ENCODE measurements at regions not wholly inside any gene's neighbourhood (a gene's known extent, or its start where the extent isn't known, plus 50 kb on each side); places are given as distances from the start of the nearest gene placed in this dataset.

DNA sequence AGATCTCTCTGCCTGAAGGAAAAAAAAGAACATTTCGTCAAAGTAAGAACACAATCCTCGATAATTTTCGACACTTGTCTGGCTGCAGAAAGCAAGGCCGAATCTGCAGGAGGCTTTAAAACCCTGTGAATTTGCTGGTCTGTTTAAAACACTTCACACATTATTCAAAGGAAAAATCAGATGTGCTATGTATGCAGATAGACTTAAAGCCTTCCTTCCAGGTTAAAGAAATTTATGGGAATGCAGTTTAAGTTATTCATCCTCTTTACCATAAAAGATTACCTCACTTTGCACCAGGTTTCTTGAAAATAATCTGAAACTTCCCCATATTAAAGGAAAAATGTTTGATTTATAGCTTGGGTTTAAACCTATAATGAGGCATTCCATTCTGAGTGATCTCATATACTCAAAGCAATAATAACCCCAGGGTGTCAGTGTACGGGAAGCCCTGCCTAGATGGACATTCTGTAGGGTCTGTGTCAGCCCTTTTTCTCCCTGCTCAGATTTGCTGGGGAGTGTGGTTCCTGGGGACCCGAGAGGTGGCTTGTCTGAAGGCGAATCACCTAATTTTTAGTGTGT is 323.5 kb upstream of the SLC24A2 start:
- no peak for DNase-seq

DNA sequence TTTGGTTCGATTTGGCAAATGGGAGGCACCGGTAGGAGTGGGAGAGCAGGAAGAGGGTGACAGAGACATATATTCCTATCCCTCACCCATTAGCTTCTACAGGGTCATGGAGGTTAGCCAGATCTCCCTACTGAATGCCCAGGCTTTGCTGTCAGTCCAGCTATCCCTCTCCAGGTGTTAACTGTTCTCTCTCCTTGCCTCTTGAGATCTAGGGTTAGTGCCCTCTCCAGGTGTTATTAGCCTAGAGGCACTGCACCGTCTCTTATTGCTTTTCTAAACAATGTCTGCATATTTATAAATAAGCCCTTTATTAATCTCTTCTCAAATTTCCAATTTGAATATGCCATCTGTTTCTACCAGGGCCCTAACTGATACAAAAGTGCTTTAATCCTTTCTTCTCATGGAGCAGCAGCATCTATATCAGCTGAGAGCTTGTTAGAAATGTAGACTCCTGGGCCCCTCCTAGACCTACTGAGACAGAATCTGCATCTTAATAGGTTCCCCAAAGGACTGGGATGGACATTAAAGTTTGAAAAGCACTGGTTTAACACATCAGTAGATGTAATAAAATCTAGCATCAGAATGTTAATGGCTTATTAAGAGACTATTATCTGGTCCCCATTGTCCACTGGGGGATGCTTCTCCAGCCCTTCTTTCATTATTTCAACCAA is 322.5 kb upstream of the SLC24A2 start:
- DNase-seq = no peak

DNA sequence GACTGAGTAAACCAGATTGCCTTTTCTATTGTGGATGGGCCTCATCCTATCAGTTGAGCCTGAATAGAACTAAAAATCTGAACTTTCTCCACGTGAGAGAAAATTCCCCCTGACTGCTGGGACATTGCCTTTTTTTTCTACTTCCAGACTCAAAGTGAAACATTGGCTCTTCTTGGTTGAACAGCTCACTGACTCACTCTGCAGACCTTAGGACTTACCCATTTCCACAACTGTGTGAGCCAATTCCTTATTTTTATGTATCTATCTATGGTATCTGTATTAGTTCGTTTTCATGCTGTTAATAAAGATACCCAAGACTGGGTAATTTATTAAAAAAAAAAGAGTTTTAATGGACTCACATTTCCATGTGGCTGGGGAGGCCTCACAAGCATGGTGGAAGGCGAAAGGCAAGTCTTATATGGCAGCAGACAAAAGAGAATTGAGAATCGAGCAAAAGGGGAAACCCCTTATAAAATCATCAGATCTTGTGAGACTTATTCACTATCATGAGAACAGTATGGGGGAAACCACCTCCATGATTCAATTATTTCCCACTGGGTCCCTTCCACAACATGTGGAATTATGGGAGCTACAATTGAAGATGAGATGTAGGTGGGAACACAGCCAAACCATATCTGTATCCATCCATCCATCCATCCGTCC is 306.7 kb upstream of the SLC24A2 start:
- no peak for DNase-seq

DNA sequence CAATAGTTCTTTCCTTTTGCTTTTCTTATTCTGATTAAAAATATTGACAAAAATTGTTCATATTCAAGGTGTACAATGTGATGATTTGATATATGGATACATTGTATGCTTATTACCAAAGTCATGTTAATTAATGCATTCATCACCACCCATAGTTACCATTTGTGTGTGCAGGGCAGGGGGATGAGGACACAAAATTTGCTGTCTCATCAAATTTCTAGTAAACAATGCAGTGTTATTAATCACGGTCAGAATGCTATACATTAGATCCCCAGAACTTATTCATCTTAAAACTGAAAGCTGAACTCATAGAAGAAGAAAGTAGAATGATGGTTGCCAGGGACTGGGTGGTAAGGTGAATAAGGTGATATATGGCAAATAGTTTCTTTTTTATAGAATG is 303.7 kb upstream of the SLC24A2 start:
- no peak for DNase-seq

DNA sequence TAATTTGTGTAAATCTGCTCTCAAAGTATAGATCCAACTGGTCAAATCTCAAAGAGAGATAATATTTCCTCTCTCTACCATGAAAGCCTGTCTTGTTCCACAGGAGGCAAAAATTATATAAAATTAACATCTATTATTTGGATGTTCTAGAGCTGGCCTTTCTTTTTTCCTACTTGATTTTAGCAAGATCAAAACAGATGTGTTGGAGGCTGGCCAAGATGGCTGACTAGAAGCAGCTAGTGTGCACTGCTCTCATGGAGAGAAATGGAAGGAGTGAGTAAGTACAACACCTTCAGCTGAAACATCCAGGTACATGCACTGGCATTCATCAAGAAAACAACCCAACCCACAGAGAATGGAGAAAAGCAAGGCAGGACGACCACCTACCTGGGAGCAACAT is 298.6 kb upstream of the SLC24A2 start:
- DNase-seq = no peak

DNA sequence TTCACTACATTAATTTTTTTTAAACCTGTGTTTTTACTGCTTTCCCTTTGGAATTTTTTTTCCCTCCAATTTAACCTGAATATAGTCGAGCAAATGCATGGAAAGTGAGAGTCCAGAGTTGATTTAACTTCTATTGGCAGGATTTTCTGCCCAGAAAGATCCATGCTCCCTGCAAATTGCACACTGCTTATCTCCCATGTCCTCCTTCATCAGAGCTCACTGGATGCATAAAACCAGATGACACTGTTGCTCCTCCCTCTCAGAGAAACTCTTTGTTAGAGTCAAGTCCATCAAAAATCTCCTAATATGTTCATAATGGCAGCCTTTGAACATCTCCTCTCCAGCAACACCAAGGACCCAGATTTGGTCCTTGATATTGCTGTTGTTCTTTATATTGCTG is 297.0 kb upstream of the SLC24A2 start:
- DNase-seq = no peak

DNA sequence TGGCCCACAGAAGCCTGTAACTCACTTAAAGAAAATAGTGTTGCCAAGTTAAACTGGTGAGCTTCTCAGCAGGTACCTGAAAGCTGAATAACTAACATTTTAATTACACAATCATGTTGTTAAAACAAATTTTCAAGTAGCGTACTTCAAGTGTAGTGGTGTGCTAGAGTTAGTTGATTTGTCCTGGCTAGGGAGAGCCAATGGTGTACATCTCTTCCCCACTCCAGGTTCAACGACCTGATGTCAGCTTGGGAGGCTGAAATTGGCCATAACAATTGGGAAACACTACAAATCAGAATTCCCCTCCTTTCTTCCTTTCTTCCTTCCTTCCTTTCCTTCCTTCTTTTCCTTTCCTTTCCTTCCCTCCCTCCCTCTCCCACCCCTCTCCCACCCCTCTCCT is 295.3 kb upstream of the SLC24A2 start:
- DNase-seq = no peak

DNA sequence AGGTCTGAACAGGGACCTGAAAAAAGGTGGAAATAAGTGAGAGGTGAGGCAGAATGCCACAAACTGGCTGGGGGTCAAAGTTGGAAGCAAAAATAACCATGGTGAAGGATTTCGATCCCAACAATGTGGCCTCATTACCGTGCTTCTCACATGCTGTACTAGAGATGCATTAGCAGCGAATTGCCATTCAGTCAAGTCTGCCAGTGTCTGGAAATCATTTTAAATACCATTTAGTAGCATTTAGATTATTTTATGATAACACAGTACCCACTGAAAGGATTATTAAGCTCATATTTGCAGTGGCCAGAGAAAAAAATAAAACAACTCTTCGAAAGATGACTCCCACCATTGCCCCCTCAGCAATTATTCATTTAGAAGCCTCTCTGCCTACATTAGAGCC is 294.6 kb upstream of the SLC24A2 start:
- no peak for DNase-seq

DNA sequence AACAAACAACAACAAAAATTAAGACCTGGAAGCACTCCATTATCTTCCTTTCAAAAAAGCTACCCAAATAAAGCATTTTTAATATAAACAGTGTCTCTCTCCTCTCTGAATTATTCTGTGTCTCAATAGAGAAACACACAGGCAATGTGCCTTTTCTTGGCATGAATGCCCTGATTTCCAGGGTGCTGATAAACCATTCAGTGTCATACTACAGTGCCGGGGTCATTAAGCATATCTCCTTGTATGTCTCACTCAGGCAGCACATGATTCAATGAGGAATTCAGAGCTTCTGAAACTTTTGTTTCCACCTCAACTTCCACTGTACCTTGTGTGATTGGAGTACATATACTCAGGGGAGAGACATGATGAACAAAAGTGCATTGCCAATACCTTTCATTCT is 294.0 kb upstream of the SLC24A2 start:
- DNase-seq = no peak

DNA sequence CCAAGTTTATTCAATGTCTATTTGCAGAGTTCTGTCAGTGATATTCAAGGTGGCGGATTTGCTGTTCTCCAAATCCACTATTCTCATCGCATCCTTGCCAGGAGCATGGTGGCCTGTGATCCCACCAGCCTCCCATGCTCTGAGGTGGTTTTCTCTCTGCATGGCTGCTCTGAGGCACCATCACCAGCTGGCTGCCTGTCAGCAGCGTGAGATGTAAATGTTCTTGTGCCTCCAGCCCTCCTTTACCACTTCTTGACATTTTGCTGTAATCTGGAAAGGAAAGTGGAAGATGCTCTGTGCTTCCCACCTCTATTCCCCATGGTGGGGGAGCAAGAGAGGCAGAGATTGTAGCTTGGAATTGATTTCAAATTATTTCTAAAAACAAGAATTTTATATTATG is 293.6 kb upstream of the SLC24A2 start:
- no peak for DNase-seq

DNA sequence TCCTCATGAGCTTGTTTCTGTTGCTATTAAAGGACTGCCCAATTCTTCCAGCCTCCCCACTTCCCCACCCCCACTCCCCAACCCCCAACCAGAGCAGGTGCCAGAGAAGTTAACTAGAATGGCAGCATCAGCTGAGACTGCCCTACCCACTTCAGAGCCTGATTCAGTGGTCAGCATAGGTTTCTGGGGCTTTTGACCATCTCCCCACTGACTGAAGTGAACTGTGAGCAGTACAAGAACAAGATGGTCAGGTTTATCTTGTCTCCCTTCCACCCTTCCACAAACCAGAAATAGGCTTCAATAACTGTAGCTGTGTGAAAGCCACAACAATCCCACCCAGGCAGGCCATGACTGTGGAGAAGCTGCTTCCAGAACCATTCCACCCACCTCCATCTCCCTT is 289.4 kb upstream of the SLC24A2 start:
- no peak for DNase-seq

DNA sequence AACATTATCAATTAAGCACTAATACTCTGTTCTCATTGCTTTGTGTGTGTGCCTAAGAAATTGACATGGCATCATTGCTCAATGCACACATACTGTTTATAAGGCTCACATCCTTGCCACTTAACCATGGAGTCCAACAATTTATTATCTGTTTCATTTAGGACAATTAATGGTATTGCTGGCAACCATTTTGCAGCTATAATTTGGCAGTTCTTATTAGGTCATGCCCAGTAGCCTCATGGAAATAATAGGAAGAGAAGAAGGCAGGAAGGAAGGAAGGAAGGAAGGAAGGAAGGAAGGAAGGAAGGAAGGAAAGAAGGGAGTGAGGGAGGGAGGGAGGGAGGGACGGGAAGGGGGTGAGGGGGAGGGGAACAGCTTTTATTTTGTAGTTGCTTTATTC is 285.5 kb upstream of the SLC24A2 start:
- no peak for DNase-seq

DNA sequence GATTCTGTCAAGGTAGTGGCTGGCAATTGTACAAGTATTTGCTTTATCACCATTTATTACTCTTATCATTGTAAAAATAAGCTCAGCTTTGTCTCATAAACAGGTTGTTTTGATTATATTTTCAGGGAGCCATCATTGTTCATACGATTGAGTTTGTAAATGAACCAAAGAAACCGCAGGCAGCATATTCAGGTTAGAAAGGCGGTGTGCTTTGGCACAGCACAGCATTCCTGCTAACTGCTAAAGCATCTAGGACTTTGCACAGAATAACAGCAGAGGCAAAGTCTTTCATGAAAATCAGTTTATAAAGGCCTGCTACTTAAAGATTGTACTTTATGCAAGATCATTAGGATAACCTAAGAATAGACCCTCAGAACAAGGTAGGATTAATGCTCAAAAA is 281.5 kb upstream of the SLC24A2 start:
- DNase-seq = no peak

DNA sequence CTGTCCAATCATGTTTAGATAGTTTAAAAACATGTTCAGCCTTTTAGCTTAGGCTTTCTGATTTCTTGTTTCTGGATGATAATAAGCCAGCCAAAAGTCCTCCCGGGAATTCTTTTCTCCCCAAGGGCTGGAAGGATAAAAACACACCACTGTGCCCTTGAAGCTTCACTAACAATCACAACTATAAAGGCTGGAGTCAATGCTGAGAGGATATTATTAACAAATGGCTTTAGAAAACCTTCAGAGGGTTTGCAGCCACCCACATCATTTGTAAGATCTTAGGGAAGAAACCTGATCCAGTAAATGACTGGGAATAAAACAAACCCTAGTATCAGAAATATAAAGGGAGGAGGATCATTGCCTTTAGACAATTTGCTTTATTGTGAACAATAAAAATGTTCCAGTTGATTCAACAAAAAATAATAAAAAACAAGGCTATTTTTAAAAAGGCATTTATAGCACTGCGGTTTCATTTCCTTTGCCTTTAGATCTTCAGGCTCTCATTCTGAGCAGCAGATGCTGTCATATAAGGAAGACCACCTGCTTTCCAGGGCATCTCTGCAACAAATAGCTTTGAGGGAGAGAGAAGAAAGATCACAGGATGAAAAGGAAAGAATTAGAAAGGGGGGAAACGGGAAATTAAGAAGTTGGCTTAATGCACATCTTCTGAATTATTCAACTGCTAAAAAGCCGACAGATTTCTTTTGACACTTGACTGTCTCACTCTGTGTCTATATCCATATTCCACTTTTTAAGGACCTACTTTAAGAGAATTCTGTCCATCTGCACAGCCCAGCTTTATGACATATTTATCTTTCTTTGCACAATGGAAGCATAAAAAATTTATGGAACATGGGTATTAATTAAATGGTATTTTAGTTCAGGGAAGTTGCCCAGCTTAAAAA is 277.2 kb upstream of the SLC24A2 start:
- no peak for DNase-seq

DNA sequence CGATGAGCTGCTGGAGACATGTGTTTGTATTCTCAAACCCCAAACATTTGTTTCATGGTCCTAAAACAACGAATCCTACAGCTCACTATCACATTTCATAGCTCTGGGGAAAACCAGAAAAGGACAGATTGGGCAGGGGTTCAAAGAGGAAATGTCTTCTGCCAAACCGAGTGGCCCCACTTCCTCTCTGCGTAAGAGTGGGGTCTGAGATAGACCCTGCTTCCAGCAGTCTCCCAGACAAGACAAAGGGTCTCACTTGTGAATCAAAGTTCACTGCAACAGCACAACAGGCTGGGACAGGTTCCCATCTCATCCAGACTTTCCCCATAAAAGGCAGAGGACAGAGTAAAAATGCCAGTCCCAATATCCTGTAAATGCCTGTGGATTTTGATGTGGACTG is 276.2 kb upstream of the SLC24A2 start:
- no peak for DNase-seq

DNA sequence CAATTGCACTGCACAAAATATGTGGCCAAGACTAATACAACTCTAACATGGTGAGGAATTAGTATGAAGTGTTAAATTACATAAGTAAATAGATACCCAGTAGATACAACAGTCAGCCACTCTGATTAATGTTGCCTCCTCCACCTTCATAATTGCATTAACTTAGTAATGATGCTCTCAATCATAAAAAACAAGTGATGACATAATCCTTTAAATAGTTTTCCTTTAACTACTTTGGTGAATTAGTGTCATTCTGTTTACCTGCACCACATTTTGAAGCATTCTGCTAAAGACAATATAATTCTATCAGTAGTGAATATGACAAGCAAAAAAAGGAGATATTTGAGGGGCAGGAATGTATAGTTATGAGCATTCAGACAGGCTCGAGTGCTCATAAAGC is 265.9 kb upstream of the SLC24A2 start:
- DNase-seq = no peak

DNA sequence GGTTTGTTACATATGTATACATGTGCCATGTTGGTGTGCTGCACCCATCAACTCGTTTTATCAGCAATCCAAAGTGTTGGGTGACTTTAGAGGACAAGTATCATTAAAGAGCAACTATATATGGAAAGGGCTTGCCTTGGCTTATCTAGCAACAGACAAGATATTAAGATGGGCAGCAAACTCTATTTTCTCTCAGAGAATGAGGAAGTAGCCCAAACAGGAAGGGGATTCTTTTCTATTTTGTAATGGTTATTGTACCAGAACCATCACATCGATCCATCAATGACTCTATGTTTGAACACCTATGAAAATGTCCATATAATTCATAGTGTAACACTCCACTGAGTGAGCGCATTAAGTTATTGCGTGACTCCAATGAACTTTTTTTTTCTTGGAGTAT is 260.1 kb upstream of the SLC24A2 start:
- no peak for DNase-seq

DNA sequence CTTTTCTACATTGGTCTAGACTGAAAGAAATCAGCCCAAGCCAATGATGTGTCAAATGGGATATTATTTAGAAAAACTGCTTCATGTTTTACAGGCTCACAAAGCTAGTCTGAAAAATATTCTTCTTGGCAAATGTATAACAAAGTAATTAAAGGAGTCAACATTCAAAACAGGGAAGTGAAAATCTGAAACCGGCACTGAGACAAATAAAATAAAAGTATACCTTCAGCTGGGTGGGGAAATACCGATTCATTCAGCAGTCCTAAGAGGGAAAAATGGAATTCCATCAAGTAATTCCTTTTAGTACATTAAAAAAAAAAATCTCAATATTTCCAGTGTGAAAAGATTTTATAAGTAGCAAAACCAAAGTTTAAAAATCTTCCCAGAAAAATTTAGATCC is 259.6 kb upstream of the SLC24A2 start:
- no peak for DNase-seq

DNA sequence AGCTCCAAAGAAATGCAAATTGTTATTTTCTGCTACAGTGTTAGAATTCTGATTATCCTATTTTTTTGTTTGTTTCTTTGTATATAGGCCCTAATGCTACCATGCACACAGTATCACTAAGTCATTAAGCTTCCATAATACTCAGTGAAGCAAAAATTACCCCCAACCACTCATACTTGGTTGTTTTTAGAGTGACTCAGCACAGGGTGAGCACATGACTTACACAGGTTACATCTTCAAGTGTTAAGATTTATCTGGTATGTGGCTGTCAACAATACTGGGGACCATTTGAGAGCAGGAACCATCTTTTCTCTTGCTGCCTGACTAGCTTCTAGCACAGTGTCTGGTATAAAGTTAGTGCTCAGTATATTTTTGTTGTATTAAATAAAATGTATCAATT is 255.8 kb upstream of the SLC24A2 start:
- DNase-seq = no peak

DNA sequence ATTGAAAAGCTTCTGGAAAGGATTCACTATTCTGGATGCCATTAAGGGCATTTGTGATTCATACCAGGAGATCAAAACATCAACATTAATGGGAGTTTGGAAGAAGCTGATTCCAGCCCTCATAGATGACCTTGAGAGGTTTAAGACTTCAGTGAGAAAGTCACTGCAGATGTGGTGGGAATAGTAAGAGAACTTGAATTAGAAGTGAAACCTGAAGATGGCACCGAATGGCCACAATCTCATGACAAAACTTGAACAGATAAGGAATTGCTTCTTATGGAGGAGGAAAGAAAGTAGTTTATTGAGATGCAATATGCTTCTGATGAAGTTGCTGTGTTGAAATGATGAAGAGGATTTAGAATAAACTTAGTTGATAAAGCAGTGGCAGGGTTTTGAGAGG is 254.6 kb upstream of the SLC24A2 start:
- no peak for DNase-seq

DNA sequence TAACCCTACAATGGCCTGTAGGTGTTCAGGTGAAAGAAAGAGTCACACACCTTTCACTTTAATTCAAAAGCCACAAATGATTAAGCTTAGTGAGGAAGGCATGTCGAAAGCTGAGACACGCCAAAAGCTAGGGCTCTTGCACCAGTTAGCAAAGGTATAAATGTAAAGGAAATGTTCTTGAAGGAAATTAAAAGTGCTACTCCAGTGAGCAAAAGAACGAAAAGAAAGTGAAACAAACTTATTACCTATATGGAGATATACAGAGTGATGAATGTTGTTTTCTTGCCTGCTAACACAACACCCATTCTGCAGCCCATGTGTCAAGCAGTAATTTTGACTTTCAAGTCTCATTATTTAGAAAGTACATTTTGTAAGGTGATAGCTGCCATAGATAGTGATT is 254.2 kb upstream of the SLC24A2 start:
- DNase-seq = no peak

DNA sequence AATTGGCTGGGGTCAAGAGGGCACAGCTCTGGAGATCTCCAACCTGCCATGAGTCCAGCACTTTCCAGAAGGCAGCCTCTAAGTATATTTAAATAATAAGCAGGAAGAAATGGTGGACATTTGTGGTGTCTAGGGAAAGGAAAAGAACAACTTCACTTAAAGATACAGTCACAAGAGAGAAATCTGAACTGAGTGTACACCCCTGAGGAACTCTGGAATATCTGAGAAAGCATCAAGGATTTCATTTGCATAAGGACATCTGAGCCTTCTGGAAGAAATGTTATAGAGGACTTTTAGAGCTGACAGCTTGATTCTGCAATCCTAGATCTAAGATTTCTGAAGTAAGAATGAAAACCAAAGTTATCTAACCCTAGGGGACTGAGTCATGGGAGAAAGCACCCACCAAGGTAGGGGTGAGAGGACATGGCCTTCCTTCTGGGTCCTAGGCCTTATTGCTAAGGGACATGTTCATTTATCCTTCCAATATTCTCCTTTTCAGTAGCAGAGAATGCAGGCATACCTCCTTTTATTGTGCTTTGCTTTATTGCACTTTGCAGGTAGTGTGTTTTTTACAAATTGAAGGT is 253.4 kb upstream of the SLC24A2 start:
- DNase-seq = no peak

DNA sequence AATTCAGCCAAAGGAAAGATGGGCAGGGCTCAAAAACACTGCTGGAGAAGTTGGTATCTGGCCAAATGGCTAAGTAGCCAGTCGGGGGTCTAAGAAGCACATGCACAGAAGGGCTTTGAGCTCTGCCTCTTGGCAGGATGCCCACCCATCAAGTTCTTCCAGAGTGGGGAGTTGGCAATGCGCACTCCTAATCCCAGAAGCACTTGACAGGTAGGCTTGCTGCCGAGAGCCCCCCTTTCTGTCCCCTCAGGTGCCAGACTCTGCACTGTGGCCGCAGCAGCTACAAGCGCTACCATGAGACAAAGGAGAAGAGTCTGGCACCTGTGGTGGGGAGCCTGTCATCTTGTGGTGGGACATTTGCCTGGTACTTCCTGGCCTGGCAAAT is 252.9 kb upstream of the SLC24A2 start:
- no peak for DNase-seq
